ENCODE measurements at regions not wholly inside any gene's neighbourhood (a gene's known extent, or its start where the extent isn't known, plus 50 kb on each side); places are given as distances from the start of the nearest gene placed in this dataset.

DNA sequence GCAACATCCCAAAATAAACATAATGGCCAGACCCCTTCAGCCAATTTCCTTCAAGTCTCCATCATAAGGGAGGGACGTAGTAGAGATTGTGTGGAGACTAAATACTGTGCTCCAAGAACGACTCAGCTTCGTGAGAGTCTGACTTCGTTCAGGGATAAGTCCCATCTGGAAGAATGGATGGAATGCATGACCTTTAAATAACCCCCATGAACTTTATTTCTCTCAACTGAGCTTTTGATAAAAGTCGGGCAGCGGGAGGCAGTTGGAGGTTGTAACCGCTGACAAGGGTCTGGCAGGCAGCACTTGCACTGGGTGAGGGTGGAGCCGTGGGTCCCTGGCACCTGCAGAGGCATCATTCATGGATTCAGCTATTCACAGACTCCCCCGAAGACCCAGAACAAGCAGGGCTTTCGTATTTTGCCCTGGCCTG, 115.9 kb downstream of the ZFP36L2 start:
- no peaks in the 10 kb centered on the region for H3K36me3 ChIP-seq
- H3K27ac ChIP-seq, result peak overlapping the region; percentile 77 to 98 (median 94); a peak in 21 of 22 replicates
- H3K4me3 ChIP-seq, result no peak overlapping the region
- TF ChIP-seq Cebpa-rat (IDR thresholded peaks at IDR 0.05), result no peak
- H3K4me2 ChIP-seq, result peak overlapping the region; percentile 79 to 98 (median 92)
- H3K9me3 ChIP-seq (replicated peaks in 1 of 11), result no peaks in the 10 kb centered on the region
- H3K9ac ChIP-seq, result peak overlapping the region in 10 of 11 experiments; percentile 63 to 86 (median 80); a peak in 17 of 22 replicates
- H4K20me1 ChIP-seq, result no peaks in the 10 kb centered on the region
- no peaks in the 10 kb centered on the region for H3K27me3 ChIP-seq
- H3K4me1 ChIP-seq, result peaks cover 71 to 100% (median 98%) of the 10 kb centered on the region in 10 experiments

DNA sequence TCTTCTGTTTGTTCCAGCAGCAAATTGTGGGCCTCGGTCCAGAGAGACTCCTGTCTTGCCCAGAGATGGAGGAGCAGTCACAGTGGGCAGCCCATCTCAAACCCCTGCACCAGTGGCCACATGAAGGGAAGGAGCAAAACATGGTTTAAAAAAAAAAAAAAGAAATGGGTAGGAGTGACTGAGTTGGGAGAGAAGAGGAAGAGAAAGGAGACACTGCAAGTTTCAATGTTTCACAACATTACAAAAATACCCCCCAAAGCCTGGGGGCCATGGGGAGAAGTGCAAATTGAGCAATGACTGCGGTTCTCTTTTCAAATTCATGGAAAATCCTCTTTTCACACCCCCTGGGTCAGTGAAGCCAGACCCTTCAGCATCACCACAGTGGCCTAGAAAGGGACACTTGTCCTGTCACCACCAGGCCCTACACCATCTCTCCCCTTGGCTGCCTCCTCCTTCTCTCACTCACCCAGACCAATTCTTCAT, 117.1 kb downstream of the ZFP36L2 start:
- Histone ChIP-seq H3K36me3 (no peaks in the 10 kb centered on the region), H3K9me3 (replicated peaks in 1 of 11) (peaks cover 0 to 3% (median 0%) of the 10 kb centered on the region in 11 experiments; a peak in 2 of 22 replicates), H3K27me3 (no peaks in the 10 kb centered on the region), H3K4me3 (no peak overlapping the region), H3K9ac (peak overlapping the region; percentile 61 to 86 (median 80); a peak in 21 of 22 replicates), H3K4me2 (peak overlapping the region; percentile 79 to 98 (median 92)), H4K20me1 (no peaks in the 10 kb centered on the region), H3K27ac (peak overlapping the region; percentile 77 to 98 (median 94)), H3K4me1 (peaks cover 74 to 100% (median 98%) of the 10 kb centered on the region in 10 experiments)
- TF ChIP-seq Cebpa-rat (IDR thresholded peaks at IDR 0.05), result peak; percentile 89 to 99 (median 97)

DNA sequence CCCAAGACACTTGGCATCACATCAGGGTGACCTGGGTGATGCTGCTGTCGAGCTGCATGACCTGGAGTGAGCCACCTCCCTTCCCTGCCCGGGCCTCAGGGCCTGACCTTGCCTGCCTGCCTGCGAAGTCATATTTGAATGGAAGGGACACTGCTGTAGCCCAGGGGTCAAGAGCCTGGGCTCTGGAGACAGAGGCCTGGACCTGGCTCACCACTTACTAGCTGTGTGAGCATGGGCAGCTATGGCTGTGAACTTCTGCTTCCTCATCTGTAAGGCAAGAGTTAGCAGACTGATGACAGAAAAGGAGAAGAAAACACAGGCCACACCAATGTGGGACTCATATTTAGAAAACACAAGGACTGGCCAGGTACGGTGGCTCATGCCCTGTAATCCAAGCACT, 118.7 kb downstream of the ZFP36L2 start:
- peaks cover 0 to 7% (median 0%) of the 10 kb centered on the region in 11 experiments; a peak in 3 of 22 replicates for H3K9me3 ChIP-seq (replicated peaks in 1 of 11)
- H3K4me1 ChIP-seq, result peaks cover 70 to 99% (median 90%) of the 10 kb centered on the region in 10 experiments
- peak overlapping the region; percentile 77 to 98 (median 94) for H3K27ac ChIP-seq
- no peak for TF ChIP-seq Cebpa-rat (IDR thresholded peaks at IDR 0.05)
- no peaks in the 10 kb centered on the region for H3K36me3 ChIP-seq
- no peaks in the 10 kb centered on the region for H4K20me1 ChIP-seq
- peak overlapping the region; percentile 79 to 98 (median 92) for H3K4me2 ChIP-seq
- 0 out of 20 replicates have a peak overlapping the region, but pooled peaks of 1 of the 10 experiments have one; percentile 13 for H3K4me3 ChIP-seq
- H3K27me3 ChIP-seq, result no peaks in the 10 kb centered on the region
- peak overlapping the region; percentile 62 to 86 (median 80); a peak in 21 of 22 replicates for H3K9ac ChIP-seq

DNA sequence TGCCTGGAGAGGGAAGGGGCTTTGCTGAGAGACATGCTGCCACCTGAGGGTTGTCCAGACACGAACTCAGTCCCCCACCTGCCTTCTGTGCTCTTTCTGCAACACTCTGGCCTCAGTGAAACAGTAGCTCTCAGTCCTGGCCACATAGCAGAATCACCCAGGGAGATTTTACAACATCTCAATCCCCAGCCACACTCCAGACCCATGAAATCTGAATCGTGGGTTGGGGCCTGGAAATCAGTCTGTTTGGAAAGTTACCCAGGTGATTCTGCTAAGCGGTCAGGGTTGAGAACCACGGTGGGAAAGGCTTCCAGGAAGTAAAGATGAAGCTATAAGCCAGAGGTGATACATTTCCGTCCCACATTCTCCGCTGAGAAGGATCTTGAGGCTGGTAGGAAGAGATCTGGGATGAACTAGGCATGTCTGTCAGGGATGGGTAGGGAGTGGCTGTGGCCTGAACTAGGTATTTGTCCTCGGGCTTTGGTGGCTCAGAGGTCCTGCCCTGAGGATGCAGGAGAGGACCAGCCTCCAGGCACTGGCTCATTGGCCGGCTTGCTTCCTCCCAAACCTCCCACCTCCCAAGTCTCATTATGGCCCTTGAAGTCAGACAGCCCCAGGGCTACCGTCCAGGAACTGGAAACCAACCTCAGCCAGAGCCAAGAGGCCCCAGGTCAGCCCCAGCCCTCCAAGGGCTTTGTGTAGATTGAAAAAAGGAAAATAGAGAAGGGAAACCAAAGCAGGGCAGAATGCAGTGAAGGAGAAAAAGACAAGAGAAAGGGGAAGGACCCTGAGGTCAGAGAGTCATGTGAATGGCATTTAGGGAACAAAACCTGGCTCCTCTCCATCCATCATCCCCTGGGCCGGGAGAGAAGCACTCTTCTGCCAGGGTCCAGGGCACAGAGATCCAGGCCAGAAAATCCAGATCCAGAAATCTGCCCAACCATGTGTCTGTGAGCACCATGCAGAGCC, 119.6 kb downstream of the ZFP36L2 start:
- peak overlapping the region; percentile 77 to 98 (median 94) for H3K27ac ChIP-seq
- no peaks in the 10 kb centered on the region for H3K36me3 ChIP-seq
- peak overlapping the region in 8 of 10 experiments; percentile 2 to 48 (median 15); a peak in 11 of 20 replicates for H3K4me3 ChIP-seq
- H3K27me3 ChIP-seq, result no peaks in the 10 kb centered on the region
- peaks cover 0 to 7% (median 0%) of the 10 kb centered on the region in 11 experiments; a peak in 3 of 22 replicates for H3K9me3 ChIP-seq (replicated peaks in 1 of 11)
- peaks cover 79 to 99% (median 92%) of the 10 kb centered on the region in 10 experiments for H3K4me1 ChIP-seq
- no peaks in the 10 kb centered on the region for H4K20me1 ChIP-seq
- H3K9ac ChIP-seq, result peak overlapping the region; percentile 62 to 86 (median 80)
- H3K4me2 ChIP-seq, result peak overlapping the region; percentile 79 to 98 (median 92)
- no peak for TF ChIP-seq Cebpa-rat (IDR thresholded peaks at IDR 0.05)

DNA sequence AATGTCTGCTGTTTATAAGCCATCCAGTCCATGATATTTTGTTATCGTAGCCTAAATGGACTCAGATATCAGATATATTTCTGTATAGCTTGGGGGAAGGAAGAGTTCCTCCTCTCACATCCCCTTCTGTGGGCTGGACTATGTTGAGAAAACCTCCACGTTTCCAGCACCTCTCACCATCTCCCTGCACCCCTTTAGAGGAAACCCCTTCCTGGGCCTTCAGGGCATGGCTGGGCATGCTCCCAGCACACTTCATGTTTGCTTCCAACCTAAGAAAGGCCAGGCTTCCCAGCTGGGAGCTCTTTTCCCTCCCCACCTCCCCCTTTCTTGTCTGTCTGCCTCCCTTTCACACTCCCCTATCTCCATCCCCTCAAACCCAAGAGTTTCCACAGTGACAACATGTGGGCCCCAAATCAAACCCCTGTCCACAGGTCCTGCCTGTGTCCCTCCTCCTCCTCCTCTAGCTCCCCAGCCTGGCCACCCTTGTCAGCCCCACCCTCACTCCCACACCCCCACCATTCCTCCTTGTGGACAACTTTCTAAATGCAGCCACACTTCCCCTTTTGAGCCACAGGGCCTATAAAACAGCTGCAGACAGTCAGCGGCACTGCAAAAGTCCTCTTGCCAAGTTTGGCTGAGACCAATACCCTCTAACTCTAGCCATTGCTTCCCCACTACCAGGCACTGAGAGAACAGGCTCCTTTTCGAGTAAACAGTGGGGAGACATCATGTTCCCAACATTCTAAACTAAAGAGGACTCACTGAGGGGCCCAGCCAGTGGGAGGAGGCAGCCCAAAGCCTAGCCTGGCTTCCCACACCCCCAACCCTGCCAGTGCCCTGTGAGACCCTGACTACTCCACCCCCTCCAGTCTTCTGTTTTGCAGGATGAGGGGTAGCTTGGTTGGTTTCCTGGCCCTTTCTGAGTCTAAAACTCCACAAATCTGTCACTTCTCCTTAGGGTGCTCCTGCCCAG, 120.5 kb downstream of the ZFP36L2 start:
- H3K4me2 ChIP-seq, result peak overlapping the region; percentile 79 to 98 (median 92)
- H3K4me3 ChIP-seq, result peak overlapping the region in 7 of 10 experiments; percentile 2 to 48 (median 24); a peak in 9 of 20 replicates
- H3K9me3 ChIP-seq (replicated peaks in 1 of 11), result peaks cover 0 to 7% (median 0%) of the 10 kb centered on the region in 11 experiments; a peak in 3 of 22 replicates
- peak overlapping the region; percentile 62 to 86 (median 80) for H3K9ac ChIP-seq
- no peaks in the 10 kb centered on the region for H4K20me1 ChIP-seq
- TF ChIP-seq Cebpa-rat (IDR thresholded peaks at IDR 0.05), result no peak
- H3K36me3 ChIP-seq, result no peaks in the 10 kb centered on the region
- peak overlapping the region; percentile 77 to 98 (median 94) for H3K27ac ChIP-seq
- H3K27me3 ChIP-seq, result no peaks in the 10 kb centered on the region; a peak in 1 of 22 replicates
- H3K4me1 ChIP-seq, result peaks cover 86 to 99% (median 92%) of the 10 kb centered on the region in 10 experiments

DNA sequence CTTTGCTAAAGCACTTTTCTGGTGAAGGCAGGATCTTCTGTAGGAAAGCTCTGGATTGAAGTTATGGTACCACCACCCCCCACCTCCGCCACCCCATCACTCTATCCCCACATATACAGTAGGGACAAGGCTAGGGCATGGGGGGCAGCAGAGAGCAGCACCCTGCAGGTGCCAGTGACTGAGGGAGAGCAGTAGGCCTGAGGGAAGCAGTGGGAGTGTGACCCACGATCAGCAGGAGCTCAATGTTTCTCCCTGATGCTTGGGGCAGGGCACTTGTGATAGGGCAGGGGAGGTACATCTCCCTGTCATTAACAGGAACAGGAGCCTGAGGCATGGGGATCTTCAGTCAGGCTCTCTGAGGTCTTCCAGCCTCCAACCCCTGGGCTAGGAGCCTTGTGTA, 121.6 kb downstream of the ZFP36L2 start:
- TF ChIP-seq Cebpa-rat (IDR thresholded peaks at IDR 0.05), result no peak
- peak overlapping the region in 2 of 10 experiments; percentile 0 to 8; a peak in 2 of 20 replicates for H3K4me3 ChIP-seq
- peaks cover 78 to 98% (median 85%) of the 10 kb centered on the region in 10 experiments for H3K4me1 ChIP-seq
- no peaks in the 10 kb centered on the region for H3K36me3 ChIP-seq
- no peaks in the 10 kb centered on the region for H4K20me1 ChIP-seq
- H3K9ac ChIP-seq, result peak overlapping the region in 6 of 11 experiments; percentile 77 to 86 (median 82); a peak in 9 of 22 replicates
- H3K4me2 ChIP-seq, result peak overlapping the region; percentile 79 to 98 (median 92)
- peak overlapping the region in 10 of 11 experiments; percentile 17 to 98 (median 94); a peak in 18 of 22 replicates for H3K27ac ChIP-seq
- H3K9me3 ChIP-seq (replicated peaks in 1 of 11), result peaks cover 0 to 7% (median 0%) of the 10 kb centered on the region in 11 experiments; a peak in 3 of 22 replicates
- H3K27me3 ChIP-seq, result no peaks in the 10 kb centered on the region; a peak in 1 of 22 replicates

DNA sequence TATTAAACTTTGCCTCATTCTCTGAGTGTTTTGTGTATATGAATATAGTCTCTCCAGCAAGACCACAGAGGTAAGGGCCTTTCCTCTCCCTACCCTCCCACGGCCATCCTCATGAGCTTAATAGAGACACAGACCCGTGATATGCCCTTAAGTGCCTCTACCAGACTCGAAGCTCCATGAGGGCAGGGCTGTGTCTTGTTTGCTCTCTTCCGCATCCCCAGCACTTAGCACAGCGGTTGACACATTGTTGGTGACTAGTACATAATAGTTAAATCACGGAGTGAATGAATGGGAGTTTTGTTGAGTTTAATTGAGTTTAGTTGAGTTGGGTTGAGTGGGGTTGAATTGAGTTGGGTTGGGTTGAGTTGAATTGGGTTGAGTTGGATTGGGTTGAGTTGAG, 122.3 kb downstream of the ZFP36L2 start:
- Histone ChIP-seq H3K27ac (peak overlapping the region in 7 of 11 experiments; percentile 91 to 98 (median 95); a peak in 11 of 22 replicates), H3K36me3 (no peaks in the 10 kb centered on the region), H3K9ac (no peak overlapping the region), H3K9me3 (replicated peaks in 1 of 11) (peaks cover 0 to 7% (median 0%) of the 10 kb centered on the region in 11 experiments; a peak in 4 of 22 replicates), H4K20me1 (no peaks in the 10 kb centered on the region), H3K4me1 (peaks cover 71 to 97% (median 83%) of the 10 kb centered on the region in 10 experiments), H3K4me2 (peak overlapping the region in 8 of 11 experiments; percentile 79 to 98 (median 93); a peak in 10 of 22 replicates), H3K4me3 (no peak overlapping the region), H3K27me3 (no peaks in the 10 kb centered on the region; a peak in 1 of 22 replicates)
- TF ChIP-seq Cebpa-rat (IDR thresholded peaks at IDR 0.05), result no peak

DNA sequence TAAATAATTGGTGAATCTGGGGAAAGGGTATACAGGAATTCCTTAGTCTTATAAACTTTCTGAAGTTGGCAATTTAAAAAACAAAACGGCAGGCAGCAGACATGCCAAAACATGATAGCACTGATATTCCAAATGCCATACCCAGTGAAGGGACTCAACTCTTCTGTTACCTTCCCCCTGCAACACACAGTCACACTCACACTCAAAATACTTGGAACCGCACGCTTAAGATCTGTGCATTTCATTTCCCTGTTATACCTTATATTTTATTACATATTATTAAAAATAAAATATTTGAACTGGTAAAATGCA, 123.4 kb downstream of the ZFP36L2 start:
- TF ChIP-seq Cebpa-rat (IDR thresholded peaks at IDR 0.05), result no peak
- H3K27me3 ChIP-seq, result no peaks in the 10 kb centered on the region; a peak in 1 of 22 replicates
- H3K4me2 ChIP-seq, result peak overlapping the region in 10 of 11 experiments; percentile 10 to 79 (median 74); a peak in 11 of 22 replicates
- H3K9ac ChIP-seq, result no peak overlapping the region; a peak in 1 of 22 replicates
- peaks cover 0 to 7% (median 0%) of the 10 kb centered on the region in 11 experiments; a peak in 4 of 22 replicates for H3K9me3 ChIP-seq (replicated peaks in 1 of 11)
- H3K27ac ChIP-seq, result peak overlapping the region in 3 of 11 experiments; percentile 50 to 79 (median 69); a peak in 5 of 22 replicates
- H3K4me1 ChIP-seq, result peaks cover 63 to 97% (median 81%) of the 10 kb centered on the region in 10 experiments
- H4K20me1 ChIP-seq, result no peaks in the 10 kb centered on the region
- no peak overlapping the region for H3K4me3 ChIP-seq
- H3K36me3 ChIP-seq, result no peaks in the 10 kb centered on the region

All from BLaER1 treated with 17β-estradiol and CSF1 and Interleukin-3, amounts not matched to agents 10 nM and 100 nM (cell line).